ENCODE measurements at regions not wholly inside any gene's neighbourhood (a gene's known extent, or its start where the extent isn't known, plus 50 kb on each side); places are given as distances from the start of the nearest gene placed in this dataset.

GRCh38 chr22:47345025-47345424 is 582.6 kb downstream of the TBC1D22A start:
- TF ChIP-seq POLR2AphosphoS5 (IDR thresholded peaks at IDR 0.05; ENCODE audit: low read depth) (no peak), CTCF (IDR thresholded peaks at IDR 0.05; ENCODE audit: insufficient read depth, low read length) (no peak), GABPA (IDR thresholded peaks at IDR 0.05; ENCODE audit: low read depth) (no peak), SPI1 (IDR thresholded peaks at IDR 0.05; ENCODE audit: borderline replicate concordance, low read depth) (no peak), REST (IDR thresholded peaks at IDR 0.05; ENCODE audit: insufficient replicate concordance, low read depth) (no peak)

GRCh38 chr22:47344414-47344813 is 582.0 kb downstream of the TBC1D22A start:
- no peak for DNase-seq (ENCODE audit: low read depth in 1 of 2, low spot score in 1 of 2)
- TF ChIP-seq GABPA (IDR thresholded peaks at IDR 0.05; ENCODE audit: low read depth): no peak
- TF ChIP-seq REST (IDR thresholded peaks at IDR 0.05; ENCODE audit: insufficient replicate concordance, low read depth): no peak
- no peak for TF ChIP-seq SPI1 (IDR thresholded peaks at IDR 0.05; ENCODE audit: borderline replicate concordance, low read depth)
- no peak for TF ChIP-seq POLR2AphosphoS5 (IDR thresholded peaks at IDR 0.05; ENCODE audit: low read depth)
- TF ChIP-seq CTCF (IDR thresholded peaks at IDR 0.05; ENCODE audit: insufficient read depth, low read length): no peak
- Histone ChIP-seq H3K4me3 (replicated peaks; ENCODE audit: insufficient read depth, low read length) (no peak overlapping the region), H3K27ac (replicated peaks) (no peak overlapping the region), H3K27me3 (ENCODE audit: insufficient read depth, poor library complexity, severe bottlenecking) (no peaks in the 10 kb centered on the region)

More at GRCh38 chr22:47345025-47345424, 582.6 kb downstream of the TBC1D22A start:
- Histone ChIP-seq H3K27me3 (ENCODE audit: insufficient read depth, poor library complexity, severe bottlenecking) (no peaks in the 10 kb centered on the region), H3K27ac (replicated peaks) (no peak overlapping the region), H3K4me3 (replicated peaks; ENCODE audit: insufficient read depth, low read length) (no peak overlapping the region)
- no peak for DNase-seq (ENCODE audit: low read depth in 1 of 2, low spot score in 1 of 2)

DNA sequence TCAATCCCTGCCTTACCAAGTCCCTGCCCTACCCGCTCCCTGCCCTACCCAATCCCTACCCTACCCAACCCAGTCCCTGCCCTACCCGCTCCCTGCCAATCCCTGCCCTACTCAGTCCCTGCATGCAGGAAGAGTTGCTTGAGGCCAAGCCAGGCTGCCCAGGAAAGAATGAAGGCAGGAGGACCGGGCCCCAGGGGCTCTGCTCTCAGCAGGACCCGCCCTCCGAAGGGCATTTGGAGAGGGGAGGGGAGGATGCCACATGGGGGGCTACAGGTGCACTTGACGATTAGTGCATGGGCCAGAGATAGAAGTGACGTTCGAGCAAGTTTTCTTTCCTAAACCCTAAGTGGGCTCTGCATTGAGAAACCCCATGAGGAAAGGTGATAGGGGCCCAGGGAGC is 581.2 kb downstream of the TBC1D22A start:
- Histone ChIP-seq H3K27me3 (ENCODE audit: insufficient read depth, poor library complexity, severe bottlenecking) (no peaks in the 10 kb centered on the region), H3K4me3 (replicated peaks; ENCODE audit: insufficient read depth, low read length) (no peak overlapping the region), H3K27ac (replicated peaks) (no peak overlapping the region)
- TF ChIP-seq REST (IDR thresholded peaks at IDR 0.05; ENCODE audit: insufficient replicate concordance, low read depth): no peak
- no peak for TF ChIP-seq POLR2AphosphoS5 (IDR thresholded peaks at IDR 0.05; ENCODE audit: low read depth)
- TF ChIP-seq GABPA (IDR thresholded peaks at IDR 0.05; ENCODE audit: low read depth): no peak
- TF ChIP-seq SPI1 (IDR thresholded peaks at IDR 0.05; ENCODE audit: borderline replicate concordance, low read depth): no peak
- TF ChIP-seq CTCF (IDR thresholded peaks at IDR 0.05; ENCODE audit: insufficient read depth, low read length): no peak
- no peak for DNase-seq (ENCODE audit: low read depth in 1 of 2, low spot score in 1 of 2)

Measured in HL-60 (cell line).